ENCODE measurements at regions not wholly inside any gene's neighbourhood (a gene's known extent, or its start where the extent isn't known, plus 50 kb on each side); places are given as distances from the start of the nearest gene placed in this dataset.

GRCh38 chr6:15907914-15908518 is 220.9 kb upstream of the MYLIP start:
- TF ChIP-seq YY1 (IDR thresholded peaks at IDR 0.05; ENCODE audit: low read depth) (no peak), USF1 (IDR thresholded peaks at IDR 0.05) (no peak), EP300 (IDR thresholded peaks at IDR 0.05; ENCODE audit: borderline replicate concordance) (no peak), MAX (IDR thresholded peaks at IDR 0.05) (no peak), NFIC (IDR thresholded peaks at IDR 0.05) (no peak), REST (IDR thresholded peaks at IDR 0.05; ENCODE audit: low read depth) (no peak), TAF1 (IDR thresholded peaks at IDR 0.05; ENCODE audit: low read depth) (no peak), CREB1 (IDR thresholded peaks at IDR 0.05; ENCODE audit: low read depth) (no peak), ZBTB7A (IDR thresholded peaks at IDR 0.05; ENCODE audit: low read depth) (no peak)

- TF ChIP-seq TEAD4 (IDR thresholded peaks at IDR 0.05): no peak
- no peak for TF ChIP-seq YY1 (IDR thresholded peaks at IDR 0.05; ENCODE audit: low read depth)
- TF ChIP-seq NFIC (IDR thresholded peaks at IDR 0.05): no peak
These were observed 222.4 kb upstream of the MYLIP start for GRCh38 chr6:15906420-15907016.

GRCh38 chr6:15905488-15906419 is 223.1 kb upstream of the MYLIP start:
- TF ChIP-seq REST (IDR thresholded peaks at IDR 0.05; ENCODE audit: low read depth): no peak

- TF ChIP-seq CREB1 (IDR thresholded peaks at IDR 0.05; ENCODE audit: low read depth) (no peak), TAF1 (IDR thresholded peaks at IDR 0.05; ENCODE audit: low read depth) (no peak), CEBPB (IDR thresholded peaks at IDR 0.05) (no peak), REST (IDR thresholded peaks at IDR 0.05; ENCODE audit: low read depth) (no peak), EGR1 (IDR thresholded peaks at IDR 0.05) (no peak), TCF12 (IDR thresholded peaks at IDR 0.05; ENCODE audit: low read depth) (no peak), TEAD4 (IDR thresholded peaks at IDR 0.05) (no peak)
These were observed 224.1 kb upstream of the MYLIP start for GRCh38 chr6:15904651-15905376.
